Astrocyte (in vitro differentiated cells and primary cell): ENCODE measurements at regions not wholly inside any gene's neighbourhood (a gene's known extent, or its start where the extent isn't known, plus 50 kb on each side); places are given as distances from the start of the nearest gene placed in this dataset.

Experiments used
- DNase-seq: peaks from one replicate; pipeline ENCODE4 v3.0.0-alpha.2; 2010; ENCODE audit warnings: low read depth
- FAIRE-seq: peaks from 2 replicates; lab custom pipeline; 2011; peaks lifted over from hg19 to GRCh38; lab: Jason Lieb, UNC
- H2AFZ ChIP-seq: 2 replicates; pipeline ENCODE4 v1.6.0; 2012; ENCODE audit warnings: low read depth, low read length, inconsistent platforms
- H3K27ac ChIP-seq: 2 replicates; pipeline ENCODE4 v1.5.1; 2011; ENCODE audit warnings: low read depth, low read length, inconsistent platforms
- H3K27me3 ChIP-seq: 2 replicates; pipeline ENCODE4 v1.6.0; 2011; ENCODE audit warnings: low read length, inconsistent platforms; ENCODE audit not compliant: insufficient read depth
- H3K36me3 ChIP-seq: 2 replicates; pipeline ENCODE4 v1.5.1; 2011; ENCODE audit warnings: low read length, inconsistent platforms; ENCODE audit not compliant: insufficient read depth
- H3K4me1 ChIP-seq: 2 replicates; pipeline ENCODE4 v1.5.1; 2011; ENCODE audit warnings: low read length, inconsistent platforms; ENCODE audit not compliant: insufficient read depth
- H3K4me2 ChIP-seq: 2 replicates; pipeline ENCODE4 v1.6.0; 2012; ENCODE audit warnings: low read length, inconsistent platforms
- H3K4me3 ChIP-seq: 2 replicates; pipeline ENCODE4 v1.5.1; 2011; ENCODE audit warnings: low read depth, mild to moderate bottlenecking, low read length, inconsistent platforms; ENCODE audit not compliant: insufficient read depth
- H3K79me2 ChIP-seq: 2 replicates; pipeline ENCODE4 v1.6.0; 2012; ENCODE audit warnings: mild to moderate bottlenecking, low read length, inconsistent platforms; ENCODE audit not compliant: insufficient read depth
- H3K9ac ChIP-seq: 2 replicates; pipeline ENCODE4 v1.6.0; 2012; ENCODE audit warnings: mild to moderate bottlenecking, low read length, inconsistent platforms
- H3K9me3 ChIP-seq: 2 replicates; pipeline ENCODE4 v1.5.1; 2012; ENCODE audit warnings: low read depth, mild to moderate bottlenecking, low read length, inconsistent platforms; ENCODE audit not compliant: insufficient read depth
- H4K20me1 ChIP-seq: 2 replicates; pipeline ENCODE4 v1.6.0; 2012; ENCODE audit warnings: low read length, inconsistent platforms; ENCODE audit not compliant: insufficient read depth
- H3K27ac Mint-ChIP-seq: one replicate; pipeline ENCODE4 v1.8.0; 2021; ENCODE audit warnings: mild to moderate bottlenecking, mixed read lengths; ENCODE audit not compliant: unreplicated experiment
- H3K27me3 Mint-ChIP-seq: one replicate; pipeline ENCODE4 v1.8.0; 2021; ENCODE audit warnings: low read depth, mixed read lengths; ENCODE audit not compliant: unreplicated experiment
- H3K36me3 Mint-ChIP-seq: one replicate; pipeline ENCODE4 v1.8.0; 2021; ENCODE audit warnings: low read depth, mixed read lengths; ENCODE audit not compliant: unreplicated experiment
- H3K4me1 Mint-ChIP-seq: one replicate; pipeline ENCODE4 v1.8.0; 2021; ENCODE audit warnings: low read depth, mixed read lengths; ENCODE audit not compliant: unreplicated experiment
- H3K4me3 Mint-ChIP-seq: one replicate; pipeline ENCODE4 v1.8.0; 2021; ENCODE audit warnings: mild to moderate bottlenecking, moderate library complexity, mixed read lengths; ENCODE audit not compliant: unreplicated experiment
- H3K9me3 Mint-ChIP-seq: one replicate; pipeline ENCODE4 v1.8.0; 2021; ENCODE audit warnings: mild to moderate bottlenecking, mixed read lengths; ENCODE audit not compliant: unreplicated experiment
- EZH2 ChIP-seq: IDR thresholded peaks from 2 replicates; pipeline ENCODE4 v1.6.1; 2012; ENCODE audit warnings: mild to moderate bottlenecking, low read length, inconsistent platforms; ENCODE audit not compliant: insufficient read depth
- TF ChIP-seq, protein P1 (sequence below): IDR thresholded peaks from 2 replicates; pipeline ENCODE4 v1.5.1; 2011; ENCODE audit warnings: low read depth, mild to moderate bottlenecking, inconsistent platforms, low read length, moderate library complexity; ENCODE audit not compliant: insufficient read depth

- no peaks in the 10 kb centered on the region for H3K27me3 Mint-ChIP-seq
- FAIRE-seq (peak; percentile 60), DNase-seq (no peak)
- H3K36me3 ChIP-seq = no peaks in the 10 kb centered on the region
- H3K27ac Mint-ChIP-seq = peak overlapping the region; percentile 87
- no peaks in the 10 kb centered on the region for H3K36me3 Mint-ChIP-seq
- no peaks in the 10 kb centered on the region for H3K4me1 ChIP-seq
- no peak overlapping the region for H3K27ac ChIP-seq
- no peaks in the 10 kb centered on the region for H4K20me1 ChIP-seq
- H3K4me1 Mint-ChIP-seq = peaks cover 23% of the 10 kb centered on the region
- H3K27me3 ChIP-seq = no peaks in the 10 kb centered on the region
- no peak overlapping the region for H2AFZ ChIP-seq
- no peak overlapping the region for H3K4me3 ChIP-seq
- H3K4me2 ChIP-seq = no peak overlapping the region
- no peaks in the 10 kb centered on the region for H3K9me3 ChIP-seq
- H3K9me3 Mint-ChIP-seq = no peaks in the 10 kb centered on the region
- H3K79me2 ChIP-seq = no peaks in the 10 kb centered on the region
- H3K4me3 Mint-ChIP-seq = no peak overlapping the region
- no peak overlapping the region for H3K9ac ChIP-seq
- TF ChIP-seq, protein P1, sequence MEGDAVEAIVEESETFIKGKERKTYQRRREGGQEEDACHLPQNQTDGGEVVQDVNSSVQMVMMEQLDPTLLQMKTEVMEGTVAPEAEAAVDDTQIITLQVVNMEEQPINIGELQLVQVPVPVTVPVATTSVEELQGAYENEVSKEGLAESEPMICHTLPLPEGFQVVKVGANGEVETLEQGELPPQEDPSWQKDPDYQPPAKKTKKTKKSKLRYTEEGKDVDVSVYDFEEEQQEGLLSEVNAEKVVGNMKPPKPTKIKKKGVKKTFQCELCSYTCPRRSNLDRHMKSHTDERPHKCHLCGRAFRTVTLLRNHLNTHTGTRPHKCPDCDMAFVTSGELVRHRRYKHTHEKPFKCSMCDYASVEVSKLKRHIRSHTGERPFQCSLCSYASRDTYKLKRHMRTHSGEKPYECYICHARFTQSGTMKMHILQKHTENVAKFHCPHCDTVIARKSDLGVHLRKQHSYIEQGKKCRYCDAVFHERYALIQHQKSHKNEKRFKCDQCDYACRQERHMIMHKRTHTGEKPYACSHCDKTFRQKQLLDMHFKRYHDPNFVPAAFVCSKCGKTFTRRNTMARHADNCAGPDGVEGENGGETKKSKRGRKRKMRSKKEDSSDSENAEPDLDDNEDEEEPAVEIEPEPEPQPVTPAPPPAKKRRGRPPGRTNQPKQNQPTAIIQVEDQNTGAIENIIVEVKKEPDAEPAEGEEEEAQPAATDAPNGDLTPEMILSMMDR = no peak
- no peak for TF ChIP-seq EZH2
Observed at GRCh38 chrX:121161501-121161933, 114.1 kb downstream of the GLUD2 start.

DNA sequence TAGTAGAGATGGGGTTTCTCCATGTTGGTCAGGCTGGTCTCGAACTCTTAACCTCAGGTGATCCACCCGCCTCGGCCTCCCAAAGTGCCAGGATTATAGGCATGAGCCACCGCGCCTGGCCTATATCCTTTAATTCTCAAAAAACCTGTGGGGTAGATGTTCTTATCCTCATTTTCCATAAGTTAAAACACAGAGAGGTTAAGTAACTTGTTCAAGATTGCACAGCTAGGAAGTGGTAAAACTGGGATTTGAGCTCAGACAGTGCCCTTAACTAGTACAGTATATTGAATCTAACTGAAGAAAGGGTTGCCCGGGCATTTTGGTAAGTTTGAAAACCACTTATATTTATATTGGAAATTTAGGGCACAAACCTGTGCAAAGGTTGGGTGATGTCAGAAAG lies 116.0 kb downstream of the GLUD2 start:
- Histone ChIP-seq H3K4me1 (no peaks in the 10 kb centered on the region), H3K36me3 (no peaks in the 10 kb centered on the region), H3K9me3 (no peaks in the 10 kb centered on the region), H3K4me3 (no peak overlapping the region), H4K20me1 (no peaks in the 10 kb centered on the region), H3K79me2 (no peaks in the 10 kb centered on the region), H3K4me2 (no peak overlapping the region), H2AFZ (no peak overlapping the region), H3K9ac (no peak overlapping the region), H3K27me3 (no peaks in the 10 kb centered on the region), H3K27ac (no peak overlapping the region)
- Mint-ChIP-seq H3K4me1 (peaks cover 23% of the 10 kb centered on the region), H3K9me3 (no peaks in the 10 kb centered on the region), H3K27me3 (no peaks in the 10 kb centered on the region), H3K36me3 (no peaks in the 10 kb centered on the region), H3K27ac (no peak overlapping the region), H3K4me3 (no peak overlapping the region)
- TF ChIP-seq, protein P1 = no peak
- no peak for TF ChIP-seq EZH2
- no peak for DNase-seq
- FAIRE-seq = no peak

DNA sequence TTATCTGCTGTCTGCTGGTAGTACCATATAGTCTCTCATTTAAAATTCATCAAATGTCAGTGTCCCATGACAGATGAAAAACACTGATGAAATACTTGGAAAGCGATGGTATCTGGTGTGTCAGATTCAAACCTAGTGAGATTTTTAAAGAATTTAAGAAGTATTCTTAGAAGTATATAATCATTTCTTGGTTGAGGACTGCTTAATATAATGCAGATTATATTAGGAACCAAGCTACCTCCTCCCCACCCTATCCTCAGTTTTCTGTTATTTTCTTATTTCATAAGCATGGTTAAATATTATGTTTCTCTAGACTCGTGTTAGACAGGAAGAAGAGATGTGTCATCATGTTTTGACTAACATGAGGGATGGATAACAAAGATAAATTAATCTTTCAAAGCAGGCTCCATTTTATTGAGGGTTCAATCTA lies 118.5 kb downstream of the GLUD2 start:
- no peaks in the 10 kb centered on the region for H3K27me3 ChIP-seq
- Mint-ChIP-seq H3K27me3 (no peaks in the 10 kb centered on the region), H3K27ac (no peak overlapping the region), H3K9me3 (no peaks in the 10 kb centered on the region), H3K4me3 (no peak overlapping the region), H3K4me1 (peaks cover 13% of the 10 kb centered on the region), H3K36me3 (no peaks in the 10 kb centered on the region)
- no peaks in the 10 kb centered on the region for H4K20me1 ChIP-seq
- H2AFZ ChIP-seq = no peak overlapping the region
- H3K36me3 ChIP-seq = no peaks in the 10 kb centered on the region
- H3K4me3 ChIP-seq = no peak overlapping the region
- FAIRE-seq (peak; percentile 74), DNase-seq (no peak)
- H3K4me2 ChIP-seq = no peak overlapping the region
- no peak overlapping the region for H3K9ac ChIP-seq
- H3K9me3 ChIP-seq = no peaks in the 10 kb centered on the region
- TF ChIP-seq, protein P1 = no peak
- no peak for TF ChIP-seq EZH2
- no peaks in the 10 kb centered on the region for H3K4me1 ChIP-seq
- no peaks in the 10 kb centered on the region for H3K79me2 ChIP-seq
- H3K27ac ChIP-seq = no peak overlapping the region
